Right atrium auricular region (tissue), 2 donors: ENCODE measurements at regions not wholly inside any gene's neighbourhood (a gene's known extent, or its start where the extent isn't known, plus 50 kb on each side); places are given as distances from the start of the nearest gene placed in this dataset.

Experiments
- DNase-seq: peaks from one replicate; pipeline ENCODE4 v3.0.0-alpha.2; 2019; ENCODE audit warnings: low spot score
- H3K27ac ChIP-seq, 2 donors: fragments of 200-600 bp; sonication (generic); 1 replicate in 1 of 2; 2 replicates in 1 of 2; pipeline ENCODE4 v1.5.1; 2016 to 2019
- H3K27me3 ChIP-seq, 2 donors: fragments of 200-600 bp; sonication (generic); one replicate each; pipeline versions ENCODE4 v1.5.1 to v1.6.0; 2017 to 2019
- H3K36me3 ChIP-seq: fragments of 200-600 bp; sonication (generic); one replicate; pipeline ENCODE4 v1.5.1; 2016
- H3K4me1 ChIP-seq, 2 donors: fragments of 200-600 bp; sonication (generic); one replicate each; pipeline versions ENCODE4 v1.5.1 to v1.6.0; 2017 to 2019
- H3K4me3 ChIP-seq, 2 donors: fragments of 200-600 bp; sonication (generic); 1 replicate in 1 of 2; 2 replicates in 1 of 2; pipeline ENCODE4 v1.5.1; 2017 to 2019; ENCODE audit warnings: mild to moderate bottlenecking in 1 of 2, moderate library complexity in 1 of 2
- H3K9me3 ChIP-seq, 2 donors: fragments of 200-600 bp; sonication (generic); one replicate each; pipeline ENCODE4 v1.5.1; 2019
- TF ChIP-seq, protein P1 (sequence below), 2 donors: fragments of 200-600 bp; sonication (generic); IDR thresholded peaks; one replicate each; pipeline ENCODE4 v1.5.1; 2019; ENCODE audit warnings: antibody characterized with exemption in 2 of 2

GRCh38 chr6:82833481-82833880 lies 232.2 kb downstream of the UBE3D start:
- H3K4me3 ChIP-seq: no peak overlapping the region
- no peaks in the 10 kb centered on the region for H3K9me3 ChIP-seq
- TF ChIP-seq, protein P1, sequence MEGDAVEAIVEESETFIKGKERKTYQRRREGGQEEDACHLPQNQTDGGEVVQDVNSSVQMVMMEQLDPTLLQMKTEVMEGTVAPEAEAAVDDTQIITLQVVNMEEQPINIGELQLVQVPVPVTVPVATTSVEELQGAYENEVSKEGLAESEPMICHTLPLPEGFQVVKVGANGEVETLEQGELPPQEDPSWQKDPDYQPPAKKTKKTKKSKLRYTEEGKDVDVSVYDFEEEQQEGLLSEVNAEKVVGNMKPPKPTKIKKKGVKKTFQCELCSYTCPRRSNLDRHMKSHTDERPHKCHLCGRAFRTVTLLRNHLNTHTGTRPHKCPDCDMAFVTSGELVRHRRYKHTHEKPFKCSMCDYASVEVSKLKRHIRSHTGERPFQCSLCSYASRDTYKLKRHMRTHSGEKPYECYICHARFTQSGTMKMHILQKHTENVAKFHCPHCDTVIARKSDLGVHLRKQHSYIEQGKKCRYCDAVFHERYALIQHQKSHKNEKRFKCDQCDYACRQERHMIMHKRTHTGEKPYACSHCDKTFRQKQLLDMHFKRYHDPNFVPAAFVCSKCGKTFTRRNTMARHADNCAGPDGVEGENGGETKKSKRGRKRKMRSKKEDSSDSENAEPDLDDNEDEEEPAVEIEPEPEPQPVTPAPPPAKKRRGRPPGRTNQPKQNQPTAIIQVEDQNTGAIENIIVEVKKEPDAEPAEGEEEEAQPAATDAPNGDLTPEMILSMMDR (IDR thresholded peaks at IDR 0.05): no peak

GRCh38 chr6:82836022-82836575 lies 229.5 kb downstream of the UBE3D start:
- no peaks in the 10 kb centered on the region for H3K27me3 ChIP-seq
- no peaks in the 10 kb centered on the region for H3K4me1 ChIP-seq
- no peak overlapping the region for H3K4me3 ChIP-seq
- no peak overlapping the region for H3K27ac ChIP-seq
- no peak for DNase-seq
- no peaks in the 10 kb centered on the region for H3K9me3 ChIP-seq
- no peaks in the 10 kb centered on the region for H3K36me3 ChIP-seq
- TF ChIP-seq, protein P1 (IDR thresholded peaks at IDR 0.05): no peak

More at GRCh38 chr6:82833481-82833880, 232.2 kb downstream of the UBE3D start:
- H3K36me3 ChIP-seq: no peaks in the 10 kb centered on the region
- H3K27me3 ChIP-seq: no peaks in the 10 kb centered on the region
- H3K4me1 ChIP-seq: no peaks in the 10 kb centered on the region
- no peak for DNase-seq
- no peak overlapping the region for H3K27ac ChIP-seq

DNA sequence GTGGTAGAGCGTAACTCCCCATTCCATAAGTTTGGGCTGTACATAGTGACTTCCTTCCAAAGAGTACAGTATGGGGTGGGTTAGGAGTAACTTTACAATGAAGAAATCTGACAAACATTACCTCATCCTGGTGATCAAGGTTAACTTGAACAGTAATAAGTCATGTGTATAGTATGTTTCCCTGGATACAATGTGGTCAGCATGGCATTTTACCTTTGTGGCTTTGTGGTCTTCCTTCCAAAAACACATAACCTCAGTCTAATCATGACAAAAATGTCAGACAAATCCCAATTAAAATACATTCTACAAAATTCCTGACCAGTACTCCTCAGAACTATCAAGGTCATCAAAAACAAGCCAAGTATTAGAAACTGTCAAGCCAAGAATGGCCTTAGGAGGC lies 225.1 kb downstream of the UBE3D start:
- H3K4me3 ChIP-seq: no peak overlapping the region
- TF ChIP-seq, protein P1 (IDR thresholded peaks at IDR 0.05): no peak
- DNase-seq: no peak
- no peaks in the 10 kb centered on the region for H3K4me1 ChIP-seq
- no peaks in the 10 kb centered on the region for H3K9me3 ChIP-seq
- H3K36me3 ChIP-seq: no peaks in the 10 kb centered on the region
- H3K27me3 ChIP-seq: no peaks in the 10 kb centered on the region
- H3K27ac ChIP-seq: no peak overlapping the region

DNA sequence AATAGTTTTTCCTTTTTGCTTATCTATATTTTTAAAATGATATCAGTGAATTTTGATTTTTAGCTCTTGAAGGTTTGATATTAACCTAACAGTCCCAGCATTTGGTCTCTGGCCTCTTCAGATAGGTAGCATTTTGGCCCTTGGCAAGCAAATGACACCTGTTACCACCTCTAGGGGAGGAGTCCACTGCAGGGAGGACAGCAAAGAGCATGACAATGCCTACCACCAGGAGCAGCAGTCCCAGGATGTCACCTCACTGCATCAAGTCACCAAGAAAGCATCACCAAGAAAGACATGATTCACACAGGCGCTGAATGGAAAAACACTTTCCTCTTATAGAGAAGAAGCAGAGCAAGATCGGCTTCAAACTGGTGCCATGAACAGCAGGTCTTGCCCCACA lies 224.3 kb downstream of the UBE3D start:
- TF ChIP-seq, protein P1 (IDR thresholded peaks at IDR 0.05): no peak
- H3K36me3 ChIP-seq: no peaks in the 10 kb centered on the region
- no peak for DNase-seq
- H3K9me3 ChIP-seq: no peaks in the 10 kb centered on the region
- no peaks in the 10 kb centered on the region for H3K27me3 ChIP-seq
- no peak overlapping the region for H3K4me3 ChIP-seq
- no peak overlapping the region for H3K27ac ChIP-seq
- no peaks in the 10 kb centered on the region for H3K4me1 ChIP-seq
